IMR-90 (cell line): ENCODE measurements at regions not wholly inside any gene's neighbourhood (a gene's known extent, or its start where the extent isn't known, plus 50 kb on each side); places are given as distances from the start of the nearest gene placed in this dataset.

Source experiments
- CTCF ChIP-seq: conservative IDR thresholded peaks from 2 replicates; pipeline ENCODE4 v1.5.1; 2012; ENCODE audit warnings: mild to moderate bottlenecking, low read depth, low read length, improper control_type of control experiment
- MXI1 ChIP-seq: IDR thresholded peaks from 2 replicates; pipeline ENCODE4 v1.6.1; 2012; ENCODE audit warnings: low read depth, mild to moderate bottlenecking, low read length, moderate library complexity, borderline replicate concordance
- POLR2A ChIP-seq: IDR thresholded peaks from 2 replicates; pipeline ENCODE4 v1.6.1; 2012; ENCODE audit warnings: mild to moderate bottlenecking, low read depth, low read length
- RAD21 ChIP-seq: IDR thresholded peaks from 2 replicates; pipeline ENCODE4 v1.6.1; 2012; ENCODE audit warnings: low read length, improper control_type of control experiment
- SMC3 ChIP-seq: fragments of 150-350 bp; IDR thresholded peaks from 2 replicates; pipeline ENCODE4 v1.6.1; 2016; ENCODE audit warnings: low read depth, mild to moderate bottlenecking, antibody characterized with exemption, low read length, moderate library complexity
- TF ChIP-seq, protein P1 (sequence below): fragments of 150-350 bp; IDR thresholded peaks from 2 replicates; pipeline ENCODE4 v1.6.1; 2016; ENCODE audit warnings: low read depth, mild to moderate bottlenecking, low read length, moderate library complexity, borderline replicate concordance
- TF ChIP-seq, protein P2 (sequence below): fragments of 150-350 bp; IDR thresholded peaks from 2 replicates; pipeline ENCODE4 v1.6.1; 2017; ENCODE audit warnings: mild to moderate bottlenecking, antibody characterized with exemption, low read length, low read depth

DNA sequence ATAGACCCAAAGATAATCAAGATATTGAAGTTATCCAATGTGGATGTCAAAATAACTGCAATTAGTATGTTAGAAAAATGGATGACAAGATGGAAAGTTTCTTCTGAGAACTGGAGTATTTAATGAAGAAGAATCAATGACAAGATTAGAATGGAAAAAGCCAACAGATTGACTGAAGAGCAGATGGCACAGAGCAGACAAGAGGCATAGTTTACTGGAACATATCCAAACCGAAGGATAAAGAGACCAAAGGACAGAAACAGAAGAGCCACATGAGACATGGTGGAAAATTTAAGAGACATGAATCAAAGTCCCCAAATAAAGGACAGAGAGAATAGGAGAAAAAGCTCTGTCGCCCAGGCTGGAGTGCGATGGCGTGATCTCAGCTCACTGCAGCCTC, 89.6 kb upstream of the RXFP2 start:
- TF ChIP-seq CTCF: no peak
- TF ChIP-seq, protein P1, sequence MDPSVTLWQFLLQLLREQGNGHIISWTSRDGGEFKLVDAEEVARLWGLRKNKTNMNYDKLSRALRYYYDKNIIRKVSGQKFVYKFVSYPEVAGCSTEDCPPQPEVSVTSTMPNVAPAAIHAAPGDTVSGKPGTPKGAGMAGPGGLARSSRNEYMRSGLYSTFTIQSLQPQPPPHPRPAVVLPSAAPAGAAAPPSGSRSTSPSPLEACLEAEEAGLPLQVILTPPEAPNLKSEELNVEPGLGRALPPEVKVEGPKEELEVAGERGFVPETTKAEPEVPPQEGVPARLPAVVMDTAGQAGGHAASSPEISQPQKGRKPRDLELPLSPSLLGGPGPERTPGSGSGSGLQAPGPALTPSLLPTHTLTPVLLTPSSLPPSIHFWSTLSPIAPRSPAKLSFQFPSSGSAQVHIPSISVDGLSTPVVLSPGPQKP: no peak
- no peak for TF ChIP-seq RAD21
- no peak for TF ChIP-seq MXI1
- TF ChIP-seq, protein P2, sequence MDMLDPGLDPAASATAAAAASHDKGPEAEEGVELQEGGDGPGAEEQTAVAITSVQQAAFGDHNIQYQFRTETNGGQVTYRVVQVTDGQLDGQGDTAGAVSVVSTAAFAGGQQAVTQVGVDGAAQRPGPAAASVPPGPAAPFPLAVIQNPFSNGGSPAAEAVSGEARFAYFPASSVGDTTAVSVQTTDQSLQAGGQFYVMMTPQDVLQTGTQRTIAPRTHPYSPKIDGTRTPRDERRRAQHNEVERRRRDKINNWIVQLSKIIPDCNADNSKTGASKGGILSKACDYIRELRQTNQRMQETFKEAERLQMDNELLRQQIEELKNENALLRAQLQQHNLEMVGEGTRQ: no peak
- no peak for TF ChIP-seq POLR2A
- TF ChIP-seq SMC3: no peak
